Tibial nerve (tissue), 4 donors: ENCODE measurements at regions not wholly inside any gene's neighbourhood (a gene's known extent, or its start where the extent isn't known, plus 50 kb on each side); places are given as distances from the start of the nearest gene placed in this dataset.

Source experiments
- EP300 ChIP-seq, 2 donors: sonication (generic); formaldehyde crosslinking; IDR thresholded peaks; one replicate each; pipeline ENCODE4 v1.6.1; 2017; ENCODE audit warnings: antibody characterized with exemption in 2 of 2, mild to moderate bottlenecking in 1 of 2
- POLR2A ChIP-seq, 2 donors: fragments of 450-650 bp; IDR thresholded peaks; one replicate each; pipeline ENCODE4 v1.6.1; 2017; ENCODE audit warnings: antibody characterized with exemption in 2 of 2, mild to moderate bottlenecking in 2 of 2, moderate library complexity in 2 of 2
- TF ChIP-seq, protein P1 (sequence below), 5 experiments: fragments of 200-600 bp in 3 of 5; fragments of 450-650 bp in 2 of 5; sonication (generic) in 3 of 5; IDR thresholded peaks; one replicate each; pipeline ENCODE4 v1.5.1; 2016 to 2019; ENCODE audit warnings: antibody characterized with exemption in 5 of 5, mild to moderate bottlenecking in 3 of 5, moderate library complexity in 2 of 5

DNA sequence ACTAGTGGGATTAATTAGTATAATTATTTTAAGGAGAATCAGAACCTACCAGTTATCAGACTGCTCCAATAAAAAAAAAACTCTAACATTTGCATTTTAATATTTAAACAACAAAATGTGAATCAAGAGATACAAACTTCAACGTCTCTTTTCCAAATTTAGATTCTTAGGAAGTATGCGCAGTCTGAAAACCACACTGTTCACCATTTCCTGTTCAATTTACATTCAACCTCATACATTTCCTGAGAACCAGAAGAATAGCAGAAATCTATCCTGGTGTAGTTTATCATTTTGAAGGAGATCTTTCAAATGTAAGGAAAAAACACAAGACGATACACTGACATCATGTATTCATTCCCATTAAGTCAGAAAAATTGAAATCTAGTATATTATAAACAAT lies 869.2 kb downstream of the EFNA5 start:
- TF ChIP-seq, protein P1, sequence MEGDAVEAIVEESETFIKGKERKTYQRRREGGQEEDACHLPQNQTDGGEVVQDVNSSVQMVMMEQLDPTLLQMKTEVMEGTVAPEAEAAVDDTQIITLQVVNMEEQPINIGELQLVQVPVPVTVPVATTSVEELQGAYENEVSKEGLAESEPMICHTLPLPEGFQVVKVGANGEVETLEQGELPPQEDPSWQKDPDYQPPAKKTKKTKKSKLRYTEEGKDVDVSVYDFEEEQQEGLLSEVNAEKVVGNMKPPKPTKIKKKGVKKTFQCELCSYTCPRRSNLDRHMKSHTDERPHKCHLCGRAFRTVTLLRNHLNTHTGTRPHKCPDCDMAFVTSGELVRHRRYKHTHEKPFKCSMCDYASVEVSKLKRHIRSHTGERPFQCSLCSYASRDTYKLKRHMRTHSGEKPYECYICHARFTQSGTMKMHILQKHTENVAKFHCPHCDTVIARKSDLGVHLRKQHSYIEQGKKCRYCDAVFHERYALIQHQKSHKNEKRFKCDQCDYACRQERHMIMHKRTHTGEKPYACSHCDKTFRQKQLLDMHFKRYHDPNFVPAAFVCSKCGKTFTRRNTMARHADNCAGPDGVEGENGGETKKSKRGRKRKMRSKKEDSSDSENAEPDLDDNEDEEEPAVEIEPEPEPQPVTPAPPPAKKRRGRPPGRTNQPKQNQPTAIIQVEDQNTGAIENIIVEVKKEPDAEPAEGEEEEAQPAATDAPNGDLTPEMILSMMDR (IDR thresholded peaks at IDR 0.05): no peak
- TF ChIP-seq POLR2A (IDR thresholded peaks at IDR 0.05): no peak
- no peak for TF ChIP-seq EP300 (IDR thresholded peaks at IDR 0.05)
